Neural cell (in vitro differentiated cells): ENCODE measurements at regions not wholly inside any gene's neighbourhood (a gene's known extent, or its start where the extent isn't known, plus 50 kb on each side); places are given as distances from the start of the nearest gene placed in this dataset.

Experiments
- H2AFZ ChIP-seq: fragments of 200-600, 300-800 bp; sonication (generic), shearing (Covaris generic); 2 replicates; pipeline ENCODE4 v1.6.0; 2014; ENCODE audit warnings: low read depth, mild to moderate bottlenecking, antibody characterized with exemption, low read length, moderate library complexity
- H3F3A ChIP-seq: fragments of 200-600 bp; shearing (Covaris generic); 2 replicates; pipeline ENCODE4 v1.6.1; 2016; ENCODE audit warnings: mild to moderate bottlenecking, moderate library complexity, mixed read lengths, antibody characterized with exemption, low read length; ENCODE audit not compliant: insufficient read depth, poor library complexity, severe bottlenecking
- H3K27ac ChIP-seq: fragments of 200-600, 300-800 bp; sonication (generic), shearing (Covaris generic); 2 replicates; pipeline ENCODE4 v1.5.1; 2014; ENCODE audit warnings: mild to moderate bottlenecking, low read length, moderate library complexity
- H3K27me3 ChIP-seq: fragments of 300-800, 200-600 bp; sonication (generic), shearing (Covaris generic); 2 replicates; pipeline ENCODE4 v1.6.0; 2014; ENCODE audit warnings: mild to moderate bottlenecking, low read depth, low read length, moderate library complexity; ENCODE audit not compliant: insufficient read depth
- H3K36me3 ChIP-seq: fragments of 300-800, 200-600 bp; sonication (generic), shearing (Covaris generic); 2 replicates; pipeline ENCODE4 v1.5.1; 2014; ENCODE audit warnings: mild to moderate bottlenecking, antibody characterized with exemption, low read length, moderate library complexity; ENCODE audit not compliant: insufficient read depth
- H3K4me2 ChIP-seq: fragments of 300-800, 200-600 bp; sonication (generic), shearing (Covaris generic); 2 replicates; pipeline ENCODE4 v1.6.0; 2014; ENCODE audit warnings: mild to moderate bottlenecking, low read length
- H3K4me3 ChIP-seq: fragments of 300-800, 200-600 bp; sonication (generic), shearing (Covaris generic); 2 replicates; pipeline ENCODE4 v1.5.1; 2014; ENCODE audit warnings: mild to moderate bottlenecking, low read length, moderate library complexity
- H3K79me2 ChIP-seq: fragments of 200-600 bp; shearing (Covaris generic); replicated peaks from 2 replicates; pipeline ENCODE4 v1.6.0; 2014; ENCODE audit warnings: mild to moderate bottlenecking, low read length, moderate library complexity; ENCODE audit not compliant: insufficient read depth
- H3K9ac ChIP-seq: fragments of 300-800, 200-600 bp; sonication (generic), shearing (Covaris generic); 2 replicates; pipeline ENCODE4 v1.6.1; 2016; ENCODE audit warnings: mild to moderate bottlenecking, low read length, mixed read lengths
- H3K9me2 ChIP-seq: fragments of 200-600 bp; shearing (Covaris generic); 2 replicates; pipeline ENCODE4 v1.6.1; 2016; ENCODE audit warnings: mild to moderate bottlenecking, low read length, mixed read lengths; ENCODE audit not compliant: insufficient read depth
- H3K9me3 ChIP-seq: fragments of 200-600, 300-800 bp; sonication (generic), shearing (Covaris generic); 2 replicates; pipeline ENCODE4 v1.6.1; 2016; ENCODE audit warnings: mild to moderate bottlenecking, mixed run types, low read length, moderate library complexity, mixed read lengths
- H4K20me1 ChIP-seq: fragments of 200-600 bp; shearing (Covaris generic); 2 replicates; pipeline ENCODE4 v1.6.1; 2016; ENCODE audit warnings: mild to moderate bottlenecking, mixed run types; ENCODE audit not compliant: insufficient read depth
- CTCF ChIP-seq: fragments of 450-650 bp; IDR thresholded peaks from 2 replicates; pipeline ENCODE4 v1.5.1; 2014; ENCODE audit warnings: antibody characterized with exemption, mild to moderate bottlenecking, moderate library complexity; ENCODE audit not compliant: poor library complexity, severe bottlenecking
- EP300 ChIP-seq: fragments of 450-650 bp; conservative IDR thresholded peaks from 2 replicates; pipeline ENCODE4 v1.6.1; 2014; ENCODE audit warnings: antibody characterized with exemption, mild to moderate bottlenecking, moderate library complexity; ENCODE audit not compliant: poor library complexity, severe bottlenecking
- EZH2 ChIP-seq: fragments of 200-600, 300-800 bp; shearing (Covaris generic), sonication (generic); IDR thresholded peaks from 2 replicates; pipeline ENCODE4 v1.6.1; 2014; ENCODE audit warnings: antibody characterized with exemption, low read length, borderline replicate concordance, mild to moderate bottlenecking; ENCODE audit not compliant: insufficient read depth, poor library complexity, severe bottlenecking
- MXI1 ChIP-seq: fragments of 450-650 bp; conservative IDR thresholded peaks from 2 replicates; pipeline ENCODE4 v1.6.1; 2014; ENCODE audit warnings: antibody characterized with exemption, mild to moderate bottlenecking; ENCODE audit not compliant: poor library complexity, severe bottlenecking
- POLR2AphosphoS5 ChIP-seq: IDR thresholded peaks from 2 replicates; pipeline ENCODE4 v1.6.1; 2012
- RAD21 ChIP-seq: fragments of 450-650 bp; conservative IDR thresholded peaks from 2 replicates; pipeline ENCODE4 v1.6.1; 2014; ENCODE audit warnings: antibody characterized with exemption, mild to moderate bottlenecking, moderate library complexity
- REST ChIP-seq: IDR thresholded peaks from 2 replicates; pipeline ENCODE4 v1.6.1; 2012; ENCODE audit warnings: borderline replicate concordance
- SMC3 ChIP-seq: fragments of 450-650 bp; conservative IDR thresholded peaks from 2 replicates; pipeline ENCODE4 v1.6.1; 2014; ENCODE audit warnings: antibody characterized with exemption, mild to moderate bottlenecking, moderate library complexity; ENCODE audit not compliant: poor library complexity
- TAF1 ChIP-seq: IDR thresholded peaks from 2 replicates; pipeline ENCODE4 v1.6.1; 2012; ENCODE audit warnings: low read depth

- H3K27me3 ChIP-seq, result no peaks in the 10 kb centered on the region
- no peaks in the 10 kb centered on the region for H3K9me2 ChIP-seq
- no peaks in the 10 kb centered on the region for H3K79me2 ChIP-seq
- no peak overlapping the region for H2AFZ ChIP-seq
- H3K9me3 ChIP-seq, result no peaks in the 10 kb centered on the region
- no peak overlapping the region for H3K9ac ChIP-seq
- no peak overlapping the region for H3K4me2 ChIP-seq
- no peaks in the 10 kb centered on the region for H4K20me1 ChIP-seq
- no peak overlapping the region for H3K27ac ChIP-seq
- TF ChIP-seq CTCF (no peak), POLR2AphosphoS5 (no peak), SMC3 (no peak), RAD21 (no peak), TAF1 (no peak), REST (no peak), MXI1 (no peak), EZH2 (no peak), EP300 (no peak)
- H3K4me3 ChIP-seq, result no peak overlapping the region
- no peaks in the 10 kb centered on the region for H3F3A ChIP-seq
- no peaks in the 10 kb centered on the region for H3K36me3 ChIP-seq
Observed at GRCh38 chr12:19574601-19575000, 135.3 kb downstream of the AEBP2 start.

- Histone ChIP-seq H3K4me2 (no peak overlapping the region), H3K9ac (no peak overlapping the region), H3K36me3 (no peaks in the 10 kb centered on the region), H4K20me1 (no peaks in the 10 kb centered on the region), H3K27ac (no peak overlapping the region), H3K27me3 (no peaks in the 10 kb centered on the region), H2AFZ (no peak overlapping the region), H3K9me3 (no peaks in the 10 kb centered on the region), H3K79me2 (no peaks in the 10 kb centered on the region), H3F3A (no peaks in the 10 kb centered on the region), H3K9me2 (no peaks in the 10 kb centered on the region), H3K4me3 (no peak overlapping the region)
- TF ChIP-seq POLR2AphosphoS5 (no peak), TAF1 (no peak), RAD21 (no peak), REST (no peak), CTCF (no peak), MXI1 (no peak), SMC3 (no peak), EZH2 (no peak), EP300 (no peak)
Observed at GRCh38 chr12:19575337-19576243, 136.3 kb downstream of the AEBP2 start.
